Common myeloid progenitor, CD34-positive (primary cell): ENCODE measurements at regions not wholly inside any gene's neighbourhood (a gene's known extent, or its start where the extent isn't known, plus 50 kb on each side); places are given as distances from the start of the nearest gene placed in this dataset.

Source experiments
- CTCF ChIA-PET: fragments of 350-600 bp; sonication (Branson Sonifier 250); formaldehyde crosslinking; loops from one replicate; lab custom pipeline; 2021; ENCODE audit warnings: antibody characterized with exemption; lab: Charles Lee
- POLR2A ChIA-PET: fragments of 350-600 bp; sonication (Branson Sonifier 250); formaldehyde crosslinking; loops from one replicate; lab custom pipeline; 2021; ENCODE audit warnings: antibody characterized with exemption; lab: Charles Lee
- DNase-seq, 3 donors: peaks; one replicate each; pipeline versions ENCODE4 v3.0.0 to v3.0.0-alpha.2; 2013
- H3K27ac ChIP-seq, 2 experiments: 1 replicate in 1 of 2; 2 replicates in 1 of 2; pipeline ENCODE4 v1.7.0; 2013; ENCODE audit warnings: inconsistent platforms in 2 of 2, low read length in 2 of 2, mild to moderate bottlenecking in 2 of 2, low read depth in 1 of 2, moderate library complexity in 1 of 2; ENCODE audit not compliant: severe bottlenecking in 2 of 2, insufficient read depth in 1 of 2, poor library complexity in 1 of 2
- H3K27me3 ChIP-seq, 5 experiments: replicated peaks in 2 of 5; 1 replicate in 3 of 5; 2 replicates in 2 of 5; pipeline versions ENCODE4 v1.6.1 to v1.7.0; 2013; ENCODE audit warnings: low read length in 4 of 5, mild to moderate bottlenecking in 2 of 5, moderate library complexity in 2 of 5, inconsistent platforms in 1 of 5; ENCODE audit not compliant: insufficient read depth in 5 of 5, control insufficient read depth in 4 of 5
- H3K36me3 ChIP-seq, 4 experiments: 1 replicate in 2 of 4; 2 replicates in 2 of 4; pipeline versions ENCODE4 v1.6.1 to v1.7.0; 2013; ENCODE audit warnings: low read length in 3 of 4, control low read depth in 1 of 4, mild to moderate bottlenecking in 1 of 4; ENCODE audit not compliant: control insufficient read depth in 4 of 4, insufficient read depth in 4 of 4
- H3K4me1 ChIP-seq, 4 experiments: 1 replicate in 3 of 4; 2 replicates in 1 of 4; pipeline versions ENCODE4 v1.6.1 to v1.7.1; 2013; ENCODE audit warnings: low read length in 3 of 4, mild to moderate bottlenecking in 3 of 4, control low read depth in 1 of 4, inconsistent platforms in 1 of 4, moderate library complexity in 1 of 4; ENCODE audit not compliant: control insufficient read depth in 4 of 4, insufficient read depth in 4 of 4; ENCODE audit errors: control extremely low read depth in 1 of 4
- H3K4me3 ChIP-seq, 7 experiments: 1 replicate in 4 of 7; 2 replicates in 3 of 7; pipeline versions ENCODE4 v1.5.1 to v1.7.0; 2013; ENCODE audit warnings: mild to moderate bottlenecking in 7 of 7, low read length in 6 of 7, moderate library complexity in 6 of 7, inconsistent platforms in 2 of 7, low read depth in 2 of 7, control low read depth in 1 of 7; ENCODE audit not compliant: insufficient read depth in 4 of 7, control insufficient read depth in 1 of 7; ENCODE audit errors: extremely low read depth in 1 of 7
- H3K9me3 ChIP-seq, 5 experiments: 1 replicate in 4 of 5; 2 replicates in 1 of 5; pipeline versions ENCODE4 v1.6.1 to v1.7.1; 2013; ENCODE audit warnings: low read length in 4 of 5, mild to moderate bottlenecking in 2 of 5, inconsistent platforms in 1 of 5, low read depth in 1 of 5, moderate library complexity in 1 of 5; ENCODE audit not compliant: control insufficient read depth in 4 of 5, insufficient read depth in 2 of 5; ENCODE audit errors: control extremely low read depth in 1 of 5
- WGBS: methylation state at CpG from one replicate; pipeline ENCODE4 v1.1.5; 2013; ENCODE audit not compliant: insufficient coverage; 5-methylcytosine and 5-hydroxymethylcytosine counted together

GRCh38 chr7:156175003-156175402, 362.7 kb upstream of the SHH start:
- POLR2A ChIA-PET: no interaction called here
- WGBS: 70% methylated on average over 5 of the region's 10 CpGs
- no peak for DNase-seq
- Histone ChIP-seq H3K9me3 (no peaks in the 10 kb centered on the region), H3K36me3 (no peaks in the 10 kb centered on the region), H3K27me3 (peaks cover 0 to 9% (median 5%) of the 10 kb centered on the region in 5 experiments), H3K4me1 (no peaks in the 10 kb centered on the region), H3K27ac (no peak overlapping the region), H3K4me3 (no peak overlapping the region)
- CTCF ChIA-PET: no interaction called here

GRCh38 chr7:156174428-156174827, 362.2 kb upstream of the SHH start:
- WGBS: 87% methylated on average over 13 of the region's 17 CpGs
- no peaks in the 10 kb centered on the region for H3K36me3 ChIP-seq
- no peak for DNase-seq
- no peaks in the 10 kb centered on the region for H3K9me3 ChIP-seq
- ChIA-PET CTCF (no interaction called here), POLR2A (no interaction called here)
- peaks cover 0 to 9% (median 5%) of the 10 kb centered on the region in 5 experiments for H3K27me3 ChIP-seq
- no peaks in the 10 kb centered on the region for H3K4me1 ChIP-seq
- H3K27ac ChIP-seq: no peak overlapping the region
- H3K4me3 ChIP-seq: no peak overlapping the region

GRCh38 chr7:156173748-156174353, 361.6 kb upstream of the SHH start:
- 85% methylated on average over 14 of the region's 18 CpGs for WGBS
- Histone ChIP-seq H3K9me3 (no peaks in the 10 kb centered on the region), H3K27me3 (peaks cover 0 to 9% (median 5%) of the 10 kb centered on the region in 5 experiments), H3K27ac (no peak overlapping the region), H3K4me3 (no peak overlapping the region), H3K4me1 (no peaks in the 10 kb centered on the region), H3K36me3 (no peaks in the 10 kb centered on the region)
- DNase-seq: no peak
- ChIA-PET POLR2A (no interaction called here), CTCF (no interaction called here)

GRCh38 chr7:156173346-156173745, 361.1 kb upstream of the SHH start:
- POLR2A ChIA-PET: no interaction called here

GRCh38 chr7:156172638-156173037, 360.4 kb upstream of the SHH start:
- DNase-seq: no peak
- H3K9me3 ChIP-seq: no peaks in the 10 kb centered on the region
- H3K4me3 ChIP-seq: no peak overlapping the region
- ChIA-PET CTCF (no interaction called here), POLR2A (no interaction called here)
- peaks cover 0 to 9% (median 5%) of the 10 kb centered on the region in 5 experiments for H3K27me3 ChIP-seq
- H3K36me3 ChIP-seq: no peaks in the 10 kb centered on the region
- WGBS: 77% methylated on average over 5 of the region's 6 CpGs
- no peaks in the 10 kb centered on the region for H3K4me1 ChIP-seq
- no peak overlapping the region for H3K27ac ChIP-seq

More at GRCh38 chr7:156173346-156173745, 361.1 kb upstream of the SHH start:
- H3K27me3 ChIP-seq: peaks cover 0 to 9% (median 5%) of the 10 kb centered on the region in 5 experiments
- no peaks in the 10 kb centered on the region for H3K36me3 ChIP-seq
- CTCF ChIA-PET: no interaction called here
- no peaks in the 10 kb centered on the region for H3K4me1 ChIP-seq
- 62% methylated on average over 12 of the region's 13 CpGs for WGBS
- H3K4me3 ChIP-seq: no peak overlapping the region
- no peak overlapping the region for H3K27ac ChIP-seq
- H3K9me3 ChIP-seq: no peaks in the 10 kb centered on the region
- no peak for DNase-seq

GRCh38 chr7:156169474-156170370, 357.5 kb upstream of the SHH start:
- H3K9me3 ChIP-seq: no peaks in the 10 kb centered on the region
- no peak overlapping the region for H3K27ac ChIP-seq
- POLR2A ChIA-PET: no interaction called here
- H3K36me3 ChIP-seq: no peaks in the 10 kb centered on the region
- CTCF ChIA-PET: no interaction called here
- H3K4me1 ChIP-seq: no peaks in the 10 kb centered on the region
- WGBS: 67% methylated on average over 23 of the region's 32 CpGs
- H3K4me3 ChIP-seq: no peak overlapping the region
- peaks cover 0 to 9% (median 5%) of the 10 kb centered on the region in 5 experiments for H3K27me3 ChIP-seq
- no peak for DNase-seq

GRCh38 chr7:156168434-156168833, 356.2 kb upstream of the SHH start:
- H3K36me3 ChIP-seq: no peaks in the 10 kb centered on the region
- no peaks in the 10 kb centered on the region for H3K4me1 ChIP-seq
- POLR2A ChIA-PET: no interaction called here
- CTCF ChIA-PET: interaction anchor here (0.5 kb wide), 1 partner anchor 23 kb away, joined by 4 read pairs; no protein-coding TSS in a partner anchor
- no peak overlapping the region for H3K4me3 ChIP-seq
- DNase-seq: no peak
- peaks cover 0 to 11% (median 5%) of the 10 kb centered on the region in 5 experiments for H3K27me3 ChIP-seq
- 91% methylated on average over 15 of the region's 18 CpGs for WGBS
- H3K27ac ChIP-seq: no peak overlapping the region
- no peaks in the 10 kb centered on the region for H3K9me3 ChIP-seq
